Endodermal cell (in vitro differentiated cells): ENCODE measurements at regions not wholly inside any gene's neighbourhood (a gene's known extent, or its start where the extent isn't known, plus 50 kb on each side); places are given as distances from the start of the nearest gene placed in this dataset.

Source experiments
- DNase-seq: peaks from one replicate; pipeline ENCODE4 v3.0.0-alpha.2; 2017
- H3K27ac ChIP-seq: 2 replicates; pipeline ENCODE4 v1.5.1; 2013; ENCODE audit warnings: mild to moderate bottlenecking, low read depth, low read length, moderate library complexity
- H3K27me3 ChIP-seq: 2 replicates; pipeline ENCODE4 v1.6.1; 2013; ENCODE audit warnings: mild to moderate bottlenecking, low read length, moderate library complexity; ENCODE audit not compliant: insufficient read depth, control insufficient read depth, poor library complexity, severe bottlenecking
- H3K36me3 ChIP-seq: 2 replicates; pipeline ENCODE4 v1.7.0; 2013; ENCODE audit warnings: mild to moderate bottlenecking, low read length, moderate library complexity; ENCODE audit not compliant: control insufficient read depth, insufficient read depth
- H3K4me1 ChIP-seq: one replicate; pipeline ENCODE4 v1.7.0; 2013; ENCODE audit warnings: low read length; ENCODE audit not compliant: control insufficient read depth, insufficient read depth
- H3K4me3 ChIP-seq: 2 replicates; pipeline ENCODE4 v1.5.1; 2013; ENCODE audit warnings: mild to moderate bottlenecking, low read length, moderate library complexity
- H3K9ac ChIP-seq: 2 replicates; pipeline ENCODE4 v1.6.1; 2013; ENCODE audit warnings: mild to moderate bottlenecking, low read length, moderate library complexity; ENCODE audit not compliant: poor library complexity, severe bottlenecking; ENCODE audit errors: extremely low read depth
- H3K9me3 ChIP-seq: 2 replicates; pipeline ENCODE4 v1.6.1; 2013; ENCODE audit warnings: mild to moderate bottlenecking, low read length, moderate library complexity; ENCODE audit not compliant: control insufficient read depth
- H3K27ac Mint-ChIP-seq: 2 replicates; pipeline ENCODE4 v1.8.0; 2020; ENCODE audit warnings: mixed read lengths
- H3K27me3 Mint-ChIP-seq: 2 replicates; pipeline ENCODE4 v1.8.0; 2021; ENCODE audit warnings: mild to moderate bottlenecking, mixed read lengths; ENCODE audit not compliant: insufficient read depth
- H3K36me3 Mint-ChIP-seq: 2 replicates; pipeline ENCODE4 v1.8.0; 2020; ENCODE audit warnings: low read depth, mixed read lengths
- H3K4me1 Mint-ChIP-seq: 2 replicates; pipeline ENCODE4 v1.8.0; 2020; ENCODE audit warnings: mixed read lengths
- H3K4me3 Mint-ChIP-seq: 2 replicates; pipeline ENCODE4 v1.8.0; 2020; ENCODE audit warnings: mild to moderate bottlenecking, moderate library complexity, mixed read lengths
- H3K9me3 Mint-ChIP-seq: 2 replicates; pipeline ENCODE4 v1.8.0; 2020; ENCODE audit warnings: mild to moderate bottlenecking, mixed read lengths
- WGBS, 2 experiments: methylation state at CpG; one replicate each; pipeline versions ENCODE4 v1.1.5 to v1.1.7; 2013; ENCODE audit warnings: missing lambda C conversion rate in 2 of 2, mixed read lengths in 1 of 2; ENCODE audit not compliant: insufficient coverage in 1 of 2, insufficient read length in 1 of 2; 5-methylcytosine and 5-hydroxymethylcytosine counted together
- TF ChIP-seq, protein P1 (sequence below): fragments of 200-600 bp; sonication (generic); conservative IDR thresholded peaks from 2 replicates; pipeline ENCODE4 v1.5.0; 2021; ENCODE audit warnings: antibody characterized with exemption, mild to moderate bottlenecking

- Mint-ChIP-seq H3K36me3 (peaks cover 13% of the 10 kb centered on the region), H3K9me3 (peaks cover 26% of the 10 kb centered on the region), H3K27ac (no peak overlapping the region), H3K4me1 (no peaks in the 10 kb centered on the region), H3K4me3 (no peak overlapping the region), H3K27me3 (no peaks in the 10 kb centered on the region)
- Histone ChIP-seq H3K9ac (no peak overlapping the region), H3K27ac (no peak overlapping the region), H3K36me3 (no peaks in the 10 kb centered on the region), H3K4me1 (no peaks in the 10 kb centered on the region), H3K4me3 (no peak overlapping the region), H3K27me3 (no peaks in the 10 kb centered on the region), H3K9me3 (peaks cover 17% of the 10 kb centered on the region)
- WGBS, 2 experiments: 87% methylated on average over 1 of the region's 1 CpG; no CpG with 5 or more reads in 1 of the 2 experiments
- TF ChIP-seq, protein P1, sequence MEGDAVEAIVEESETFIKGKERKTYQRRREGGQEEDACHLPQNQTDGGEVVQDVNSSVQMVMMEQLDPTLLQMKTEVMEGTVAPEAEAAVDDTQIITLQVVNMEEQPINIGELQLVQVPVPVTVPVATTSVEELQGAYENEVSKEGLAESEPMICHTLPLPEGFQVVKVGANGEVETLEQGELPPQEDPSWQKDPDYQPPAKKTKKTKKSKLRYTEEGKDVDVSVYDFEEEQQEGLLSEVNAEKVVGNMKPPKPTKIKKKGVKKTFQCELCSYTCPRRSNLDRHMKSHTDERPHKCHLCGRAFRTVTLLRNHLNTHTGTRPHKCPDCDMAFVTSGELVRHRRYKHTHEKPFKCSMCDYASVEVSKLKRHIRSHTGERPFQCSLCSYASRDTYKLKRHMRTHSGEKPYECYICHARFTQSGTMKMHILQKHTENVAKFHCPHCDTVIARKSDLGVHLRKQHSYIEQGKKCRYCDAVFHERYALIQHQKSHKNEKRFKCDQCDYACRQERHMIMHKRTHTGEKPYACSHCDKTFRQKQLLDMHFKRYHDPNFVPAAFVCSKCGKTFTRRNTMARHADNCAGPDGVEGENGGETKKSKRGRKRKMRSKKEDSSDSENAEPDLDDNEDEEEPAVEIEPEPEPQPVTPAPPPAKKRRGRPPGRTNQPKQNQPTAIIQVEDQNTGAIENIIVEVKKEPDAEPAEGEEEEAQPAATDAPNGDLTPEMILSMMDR: peak; percentile 55
- peak; percentile 49 for DNase-seq
Measured at GRCh38 chr14:27506272-27506671, 908.4 kb upstream of the NOVA1 start.

- Histone ChIP-seq H3K4me1 (no peaks in the 10 kb centered on the region), H3K36me3 (no peaks in the 10 kb centered on the region), H3K27me3 (no peaks in the 10 kb centered on the region), H3K9me3 (no peaks in the 10 kb centered on the region), H3K27ac (no peak overlapping the region), H3K9ac (no peak overlapping the region), H3K4me3 (no peak overlapping the region)
- WGBS, 2 experiments: 43 to 46% methylated on average over 1 of the region's 1 CpG
- Mint-ChIP-seq H3K27ac (no peak overlapping the region), H3K4me1 (no peaks in the 10 kb centered on the region), H3K27me3 (no peaks in the 10 kb centered on the region), H3K9me3 (peaks cover 5% of the 10 kb centered on the region), H3K4me3 (no peak overlapping the region), H3K36me3 (peaks cover 10% of the 10 kb centered on the region)
- no peak for DNase-seq
- TF ChIP-seq, protein P1: peak; percentile 72
Measured at GRCh38 chr14:27528328-27528727, 930.5 kb upstream of the NOVA1 start.

DNA sequence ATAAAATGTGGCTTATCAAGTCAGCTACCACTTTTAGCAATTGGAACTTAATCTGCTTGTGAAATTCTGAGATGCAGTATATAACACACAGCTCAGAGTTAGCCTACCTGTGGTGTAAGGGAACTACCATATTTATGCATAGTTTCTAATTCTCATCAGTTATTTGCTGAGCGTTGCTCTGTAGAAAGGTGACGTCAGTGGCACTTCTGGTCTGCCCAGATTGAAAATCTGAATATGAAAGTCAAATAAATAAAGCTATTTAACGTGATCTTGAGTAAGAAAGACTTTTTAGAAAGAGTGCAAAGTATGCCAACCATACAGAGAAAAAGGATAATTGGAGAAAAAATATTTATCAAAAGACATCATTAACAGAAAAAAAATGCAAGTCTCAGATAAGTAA lies 938.9 kb upstream of the NOVA1 start:
- 91 to 100% methylated on average over 1 to 3 of the region's 3 CpGs for WGBS, 2 experiments
- DNase-seq: no peak
- TF ChIP-seq, protein P1: no peak
- H3K9me3 ChIP-seq: peaks cover 9% of the 10 kb centered on the region
- Mint-ChIP-seq H3K36me3 (peaks cover 15% of the 10 kb centered on the region), H3K4me3 (no peak overlapping the region), H3K27me3 (no peaks in the 10 kb centered on the region), H3K27ac (no peak overlapping the region), H3K4me1 (peaks cover under 1% of the 10 kb centered on the region), H3K9me3 (peaks cover 20% of the 10 kb centered on the region)
- H3K9ac ChIP-seq: no peak overlapping the region
- H3K4me3 ChIP-seq: no peak overlapping the region
- no peak overlapping the region for H3K27ac ChIP-seq
- no peaks in the 10 kb centered on the region for H3K27me3 ChIP-seq
- no peaks in the 10 kb centered on the region for H3K4me1 ChIP-seq
- H3K36me3 ChIP-seq: no peaks in the 10 kb centered on the region
